H1 (cell line): ENCODE measurements at regions not wholly inside any gene's neighbourhood (a gene's known extent, or its start where the extent isn't known, plus 50 kb on each side); places are given as distances from the start of the nearest gene placed in this dataset.

Experiments used
- CTCF ChIA-PET: fragments of 300-600 bp; sonication (Branson Sonifier 250); formaldehyde crosslinking; loops from one replicate; lab custom pipeline; 2021; ENCODE audit not compliant: partially characterized antibody; lab: Charles Lee
- POLR2A ChIA-PET: fragments of 300-600 bp; sonication (Branson Sonifier 250); formaldehyde crosslinking; loops from one replicate; lab custom pipeline; 2021; ENCODE audit warnings: inconsistent platforms; ENCODE audit not compliant: partially characterized antibody; lab: Charles Lee
- DNase-seq, 2 experiments: peaks; one replicate each; pipeline versions ENCODE4 v3.0.0 to v3.0.0-alpha.2; 2010 to 2022; ENCODE audit warnings: low spot score in 2 of 2, low read depth in 1 of 2, mixed read lengths in 1 of 2
- FAIRE-seq: peaks from 2 replicates; lab custom pipeline; 2011; peaks lifted over from hg19 to GRCh38; lab: Jason Lieb, UNC
- H2AFZ ChIP-seq: 2 replicates; pipeline ENCODE4 v1.8.1; 2012; ENCODE audit warnings: low read length, inconsistent platforms
- H2AK5ac ChIP-seq: 2 replicates; pipeline ENCODE4 v1.6.1; 2013; ENCODE audit warnings: low read depth, low read length
- H2BK120ac ChIP-seq: replicated peaks from 2 replicates; pipeline ENCODE3; 2013; ENCODE audit warnings: low read depth, low read length, inconsistent platforms
- H2BK12ac ChIP-seq: 2 replicates; pipeline ENCODE4 v1.6.1; 2013; ENCODE audit warnings: low read depth, low read length
- H2BK15ac ChIP-seq: 2 replicates; pipeline ENCODE4 v1.6.1; 2013; ENCODE audit warnings: low read length
- H2BK20ac ChIP-seq: 2 replicates; pipeline ENCODE4 v1.6.1; 2013; ENCODE audit warnings: low read length
- H2BK5ac ChIP-seq: 2 replicates; pipeline ENCODE4 v1.6.1; 2013; ENCODE audit warnings: low read depth, low read length
- H3K14ac ChIP-seq: 2 replicates; pipeline ENCODE4 v1.6.1; 2013; ENCODE audit warnings: inconsistent platforms; ENCODE audit not compliant: insufficient read length
- H3K18ac ChIP-seq: 2 replicates; pipeline ENCODE4 v1.6.1; 2013; ENCODE audit warnings: low read length; ENCODE audit errors: extremely low read depth
- H3K23ac ChIP-seq: 2 replicates; pipeline ENCODE4 v1.6.1; 2013; ENCODE audit warnings: inconsistent platforms; ENCODE audit not compliant: insufficient read length
- H3K23me2 ChIP-seq: 2 replicates; pipeline ENCODE4 v1.6.1; 2013; ENCODE audit warnings: low read depth, low read length
- H3K27ac ChIP-seq: 2 replicates; pipeline ENCODE4 v1.6.1; 2011; ENCODE audit warnings: low read depth, low read length, inconsistent platforms
- H3K27me3 ChIP-seq, 4 experiments: replicated peaks in 1 of 4; 1 replicate in 1 of 4; 2 replicates in 3 of 4; pipeline versions ENCODE4 v1.6.1 to v1.8.1; 2011 to 2013; ENCODE audit warnings: low read length in 3 of 4, mild to moderate bottlenecking in 3 of 4, inconsistent platforms in 2 of 4, mixed read lengths in 2 of 4, moderate library complexity in 1 of 4; ENCODE audit not compliant: control insufficient read depth in 3 of 4, insufficient read depth in 3 of 4; ENCODE audit errors: extremely low read depth in 1 of 4
- H3K36me3 ChIP-seq, 4 experiments: 2 replicates each; pipeline versions ENCODE4 v1.6.1 to v1.8.1; 2011 to 2013; ENCODE audit warnings: mild to moderate bottlenecking in 4 of 4, low read length in 3 of 4, moderate library complexity in 2 of 4, control low read depth in 1 of 4, inconsistent platforms in 1 of 4; ENCODE audit not compliant: insufficient read depth in 4 of 4, control insufficient read depth in 2 of 4
- H3K4ac ChIP-seq: replicated peaks from 2 replicates; pipeline ENCODE3; 2013; ENCODE audit warnings: low read length, low read depth, mixed read lengths, inconsistent platforms; ENCODE audit not compliant: insufficient read length
- H3K4me1 ChIP-seq, 4 experiments: replicated peaks in 1 of 4; 1 replicate in 1 of 4; 2 replicates in 3 of 4; pipeline versions ENCODE4 v1.6.1 to v1.8.1; 2011 to 2013; ENCODE audit warnings: low read length in 3 of 4, inconsistent platforms in 2 of 4, mixed read lengths in 1 of 4; ENCODE audit not compliant: insufficient read depth in 4 of 4, control insufficient read depth in 3 of 4
- H3K4me2 ChIP-seq, 2 experiments: 2 replicates each; pipeline versions ENCODE4 v1.6.1 to v1.8.1; 2011 to 2013; ENCODE audit warnings: low read depth in 2 of 2, low read length in 2 of 2, control low read depth in 1 of 2, inconsistent platforms in 1 of 2, mild to moderate bottlenecking in 1 of 2; ENCODE audit not compliant: insufficient read depth in 1 of 2
- H3K4me3 ChIP-seq, 4 experiments: fragments of 200-600, 300-600 bp in 1 of 4; sonication (generic), shearing (Covaris generic), sonication (Bioruptor Twin) in 1 of 4; 2 replicates each; pipeline versions ENCODE4 v1.5.1 to v1.8.1; 2011 to 2016; ENCODE audit warnings: low read length in 4 of 4, low read depth in 3 of 4, control low read depth in 2 of 4, inconsistent platforms in 2 of 4, mild to moderate bottlenecking in 2 of 4, mixed read lengths in 1 of 4, moderate library complexity in 1 of 4; ENCODE audit not compliant: insufficient read depth in 2 of 4; ENCODE audit errors: extremely low read depth in 1 of 4
- H3K56ac ChIP-seq: replicated peaks from 2 replicates; pipeline ENCODE3; 2013; ENCODE audit warnings: low read depth, mild to moderate bottlenecking, mixed read lengths, low read length, inconsistent platforms; ENCODE audit not compliant: insufficient read length
- H3K79me1 ChIP-seq: 2 replicates; pipeline ENCODE4 v1.6.1; 2013; ENCODE audit warnings: low read depth, low read length, control low read depth
- H3K79me2 ChIP-seq, 2 experiments: 2 replicates each; pipeline versions ENCODE4 v1.6.1 to v1.8.1; 2012 to 2013; ENCODE audit warnings: low read length in 2 of 2, mild to moderate bottlenecking in 2 of 2, inconsistent platforms in 1 of 2; ENCODE audit not compliant: insufficient read depth in 2 of 2, control insufficient read depth in 1 of 2
- H3K9ac ChIP-seq, 4 experiments: replicated peaks in 1 of 4; 1 replicate in 1 of 4; 2 replicates in 3 of 4; pipeline versions ENCODE4 v1.6.1 to v1.8.1; 2011 to 2013; ENCODE audit warnings: low read depth in 3 of 4, low read length in 3 of 4, control low read depth in 2 of 4, mild to moderate bottlenecking in 2 of 4, moderate library complexity in 2 of 4, inconsistent platforms in 1 of 4; ENCODE audit errors: extremely low read depth in 1 of 4
- H3K9me3 ChIP-seq, 2 experiments: 2 replicates each; pipeline versions ENCODE4 v1.6.1 to v1.8.1; 2012 to 2013; ENCODE audit warnings: mild to moderate bottlenecking in 2 of 2, moderate library complexity in 2 of 2, control low read depth in 1 of 2, inconsistent platforms in 1 of 2, low read depth in 1 of 2, low read length in 1 of 2, mixed read lengths in 1 of 2; ENCODE audit not compliant: insufficient read depth in 2 of 2
- H4K20me1 ChIP-seq, 2 experiments: replicated peaks in 1 of 2; 2 replicates each; pipeline versions ENCODE3 to v1.8.1; 2011 to 2013; ENCODE audit warnings: inconsistent platforms in 2 of 2, low read length in 2 of 2, mild to moderate bottlenecking in 1 of 2; ENCODE audit not compliant: insufficient read depth in 2 of 2, control insufficient read depth in 1 of 2
- H4K5ac ChIP-seq: 2 replicates; pipeline ENCODE4 v1.6.1; 2013; ENCODE audit warnings: low read length, low read depth, mixed read lengths, inconsistent platforms; ENCODE audit not compliant: insufficient read length
- H4K8ac ChIP-seq: 2 replicates; pipeline ENCODE4 v1.8.0; 2013; ENCODE audit warnings: mild to moderate bottlenecking, moderate library complexity, low read length, inconsistent platforms; ENCODE audit not compliant: insufficient read depth; ENCODE audit errors: extremely low read depth
- H4K91ac ChIP-seq: replicated peaks from 2 replicates; pipeline ENCODE3; 2013; ENCODE audit warnings: low read length, mixed read lengths, inconsistent platforms; ENCODE audit not compliant: insufficient read length
- CTCF ChIP-seq, 3 experiments: IDR thresholded peaks; 1 replicate in 2 of 3; 2 replicates in 1 of 3; pipeline versions ENCODE4 v1.5.1 to v1.6.1; 2011; ENCODE audit warnings: low read length in 3 of 3, mild to moderate bottlenecking in 3 of 3, inconsistent platforms in 2 of 3, low read depth in 1 of 3, moderate library complexity in 1 of 3; ENCODE audit not compliant: insufficient read depth in 1 of 3; ENCODE audit errors: control extremely low read depth in 1 of 3
- EP300 ChIP-seq, 2 experiments: IDR thresholded peaks; 1 replicate in 1 of 2; 2 replicates in 1 of 2; pipeline ENCODE4 v1.6.1; 2011 to 2012; ENCODE audit warnings: low read depth in 2 of 2, low read length in 2 of 2, mild to moderate bottlenecking in 2 of 2, borderline replicate concordance in 1 of 2, inconsistent platforms in 1 of 2, moderate library complexity in 1 of 2
- HDAC6 ChIP-seq: IDR thresholded peaks from one replicate; pipeline ENCODE4 v1.7.1; 2012; ENCODE audit warnings: low read depth, mild to moderate bottlenecking, inconsistent platforms, low read length, moderate library complexity
- KDM1A ChIP-seq: fragments of 200-600, 300-600 bp; sonication (generic); IDR thresholded peaks from 2 replicates; pipeline ENCODE4 v1.7.1; 2016; ENCODE audit warnings: mild to moderate bottlenecking, low read length, borderline replicate concordance
- NRF1 ChIP-seq: IDR thresholded peaks from 2 replicates; pipeline ENCODE4 v1.6.1; 2011; ENCODE audit warnings: mild to moderate bottlenecking, low read depth, low read length, improper control_type of control experiment
- PHF8 ChIP-seq: fragments of 200-600 bp; sonication (generic); conservative IDR thresholded peaks from 2 replicates; pipeline ENCODE4 v1.7.1; 2012; ENCODE audit warnings: low read depth, mild to moderate bottlenecking, inconsistent platforms, low read length, moderate library complexity
- POU5F1 ChIP-seq: IDR thresholded peaks from 2 replicates; pipeline ENCODE4 v1.6.1; 2011; ENCODE audit warnings: low read depth, mild to moderate bottlenecking, low read length, moderate library complexity
- RAD21 ChIP-seq, 2 experiments: IDR thresholded peaks in 1 of 2; conservative IDR thresholded peaks in 1 of 2; 2 replicates each; pipeline ENCODE4 v1.6.1; 2011; ENCODE audit warnings: low read depth in 2 of 2, low read length in 2 of 2, improper control_type of control experiment in 1 of 2, inconsistent platforms in 1 of 2, mild to moderate bottlenecking in 1 of 2, moderate library complexity in 1 of 2
- SAP30 ChIP-seq: fragments of 300-600 bp; sonication (generic); IDR thresholded peaks from 2 replicates; pipeline ENCODE4 v1.7.1; 2012; ENCODE audit warnings: low read length, moderate library complexity, mild to moderate bottlenecking, inconsistent platforms; ENCODE audit not compliant: insufficient read depth, insufficient replicate concordance
- SIX5 ChIP-seq: IDR thresholded peaks from 2 replicates; pipeline ENCODE4 v1.6.1; 2011; ENCODE audit warnings: mild to moderate bottlenecking, low read depth, low read length
- WGBS, 2 experiments: shearing (Covaris generic) in 1 of 2; methylation state at CpG; one replicate each; pipeline versions ENCODE4 v1.1.6 to v1.1.7; 2013 to 2015; ENCODE audit warnings: low lambda C conversion rate in 2 of 2, mixed read lengths in 2 of 2, inconsistent platforms in 1 of 2, low coverage in 1 of 2, missing lambda C conversion rate in 1 of 2; ENCODE audit not compliant: insufficient replicate concordance in 2 of 2, insufficient coverage in 1 of 2, insufficient read length in 1 of 2; ENCODE audit errors: extremely low coverage in 1 of 2, missing lambda C conversion rate in 1 of 2; 5-methylcytosine and 5-hydroxymethylcytosine counted together

GRCh38 chr16:63038397-63039106 lies 1002.3 kb upstream of the CDH8 start:
- Histone ChIP-seq H3K23me2 (no peaks in the 10 kb centered on the region), H2BK120ac (no peak overlapping the region), H3K9me3 (no peaks in the 10 kb centered on the region), H2AK5ac (no peak overlapping the region), H4K91ac (no peak overlapping the region), H2AFZ (no peak overlapping the region), H3K27me3 (no peaks in the 10 kb centered on the region), H3K9ac (no peak overlapping the region), H2BK20ac (no peak overlapping the region), H3K14ac (no peak overlapping the region), H3K36me3 (no peaks in the 10 kb centered on the region), H2BK5ac (no peak overlapping the region), H3K56ac (no peak overlapping the region), H3K4me1 (peaks cover 0 to 8% (median under 1%) of the 10 kb centered on the region in 4 experiments; a peak in 2 of 7 replicates), H3K4ac (no peak overlapping the region), H3K79me1 (no peaks in the 10 kb centered on the region), H3K79me2 (no peaks in the 10 kb centered on the region), H3K4me2 (no peak overlapping the region), H3K18ac (no peak overlapping the region), H2BK12ac (no peak overlapping the region), H4K5ac (no peak overlapping the region), H2BK15ac (no peak overlapping the region), H4K8ac (no peak overlapping the region), H4K20me1 (no peaks in the 10 kb centered on the region), H3K23ac (no peak overlapping the region), H3K4me3 (no peak overlapping the region), H3K27ac (no peak overlapping the region)
- WGBS, 2 experiments = 92% methylated on average over 7 of the region's 7 CpGs; no CpG with 5 or more reads in 1 of the 2 experiments
- TF ChIP-seq EP300 (IDR thresholded peaks at IDR 0.05; ENCODE audit: borderline replicate concordance in 1 of 2, low read depth in 2 of 2, low read length in 2 of 2) (no peak), SAP30 (no peak), NRF1 (no peak), POU5F1 (no peak), CTCF (IDR thresholded peaks at IDR 0.05; ENCODE audit: control extremely low read depth in 1 of 3, insufficient read depth in 1 of 3, low read depth in 1 of 3, low read length in 3 of 3) (no peak), KDM1A (no peak), SIX5 (no peak), RAD21 (IDR thresholded peaks at IDR 0.05 in 1 of 2, conservative IDR thresholded peaks at IDR 0.05 in 1 of 2; ENCODE audit: low read depth in 2 of 2, low read length in 2 of 2) (no peak), PHF8 (no peak), HDAC6 (no peak)
- DNase-seq (no peak), FAIRE-seq (no peak)
- ChIA-PET POLR2A (no interaction called here), CTCF (no interaction called here)
